Smooth muscle cell (in vitro differentiated cells): ENCODE measurements at regions not wholly inside any gene's neighbourhood (a gene's known extent, or its start where the extent isn't known, plus 50 kb on each side); places are given as distances from the start of the nearest gene placed in this dataset.

Source experiments
- DNase-seq: peaks from one replicate; lab custom pipeline; 2025; ENCODE audit not compliant: unreplicated experiment; lab: John Stamatoyannopoulos, UW
- H2AFZ ChIP-seq: fragments of 200-600 bp; sonication (generic); 2 replicates; pipeline ENCODE4 v1.6.0; 2016; ENCODE audit warnings: antibody characterized with exemption, low read depth, mild to moderate bottlenecking
- H3F3A ChIP-seq: fragments of 200-600 bp; sonication (generic); 2 replicates; pipeline ENCODE4 v1.6.0; 2017; ENCODE audit warnings: antibody characterized with exemption, low read depth
- H3K27ac ChIP-seq: fragments of 200-600 bp; sonication (generic); 2 replicates; pipeline ENCODE4 v1.5.1; 2016; ENCODE audit warnings: low read depth, mild to moderate bottlenecking
- H3K27me3 ChIP-seq: fragments of 200-600 bp; sonication (generic); 2 replicates; pipeline ENCODE4 v1.6.1; 2016; ENCODE audit warnings: low read depth, mild to moderate bottlenecking
- H3K36me3 ChIP-seq: fragments of 200-600 bp; sonication (generic); 2 replicates; pipeline ENCODE4 v1.5.1; 2016; ENCODE audit warnings: low read depth
- H3K4me1 ChIP-seq: fragments of 200-600 bp; sonication (generic); 2 replicates; pipeline ENCODE4 v1.5.1; 2016; ENCODE audit warnings: low read depth
- H3K4me2 ChIP-seq: fragments of 200-600 bp; sonication (generic); 2 replicates; pipeline ENCODE4 v1.6.0; 2016; ENCODE audit warnings: mild to moderate bottlenecking
- H3K4me3 ChIP-seq: fragments of 200-600 bp; sonication (generic); 2 replicates; pipeline ENCODE4 v1.5.1; 2016; ENCODE audit warnings: mild to moderate bottlenecking
- H3K79me2 ChIP-seq: fragments of 200-600 bp; sonication (generic); 2 replicates; pipeline ENCODE4 v1.6.0; 2016; ENCODE audit warnings: low read depth, mild to moderate bottlenecking
- H3K9ac ChIP-seq: fragments of 200-600 bp; sonication (generic); 2 replicates; pipeline ENCODE4 v1.6.0; 2016; ENCODE audit warnings: low read depth
- H3K9me3 ChIP-seq: fragments of 200-600 bp; sonication (generic); replicated peaks from 2 replicates; pipeline ENCODE4 v1.5.1; 2016; ENCODE audit warnings: low read depth
- H4K20me1 ChIP-seq: fragments of 200-600 bp; sonication (generic); 2 replicates; pipeline ENCODE4 v1.6.0; 2016; ENCODE audit warnings: low read depth
- CTCF ChIP-seq: fragments of 200-600 bp; sonication (generic); IDR thresholded peaks from 2 replicates; pipeline ENCODE4 v1.5.1; 2017; ENCODE audit warnings: borderline replicate concordance, mild to moderate bottlenecking, antibody characterized with exemption; ENCODE audit not compliant: insufficient read depth, poor library complexity, severe bottlenecking
- WGBS: methylation state at CpG from one replicate; pipeline ENCODE4 v1.1.7; 2016; ENCODE audit warnings: low lambda C conversion rate; 5-methylcytosine and 5-hydroxymethylcytosine counted together

DNA sequence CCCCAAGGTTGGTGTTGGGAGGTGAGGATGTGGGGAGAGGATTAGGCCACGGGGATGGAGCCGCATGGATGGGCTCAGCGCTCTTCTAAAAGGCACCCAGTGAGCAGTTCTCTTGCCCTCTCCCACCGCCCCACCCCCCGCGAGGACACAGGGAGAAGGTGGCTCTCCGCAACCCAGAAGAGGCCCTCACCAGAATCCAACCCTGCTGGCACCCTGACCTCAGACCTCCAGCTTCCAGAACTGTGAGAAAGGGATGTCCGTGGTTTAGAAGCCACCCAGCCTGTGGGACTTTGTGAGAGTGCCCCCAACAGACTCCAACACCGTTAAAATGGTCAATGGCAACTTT is 242.8 kb upstream of the PPP2R2D start:
- no peaks in the 10 kb centered on the region for H3K36me3 ChIP-seq
- H4K20me1 ChIP-seq, result no peaks in the 10 kb centered on the region
- no peak overlapping the region for H3K4me3 ChIP-seq
- H2AFZ ChIP-seq, result no peak overlapping the region
- H3K27me3 ChIP-seq, result no peaks in the 10 kb centered on the region
- DNase-seq, result no peak
- H3F3A ChIP-seq, result no peaks in the 10 kb centered on the region
- no peaks in the 10 kb centered on the region for H3K9me3 ChIP-seq
- no peak overlapping the region for H3K9ac ChIP-seq
- H3K79me2 ChIP-seq, result no peaks in the 10 kb centered on the region
- no peak overlapping the region for H3K27ac ChIP-seq
- no peaks in the 10 kb centered on the region for H3K4me1 ChIP-seq
- TF ChIP-seq CTCF, result no peak
- H3K4me2 ChIP-seq, result no peak overlapping the region
- 83% methylated on average over 9 of the region's 9 CpGs for whole genome bisulfite sequencing

DNA sequence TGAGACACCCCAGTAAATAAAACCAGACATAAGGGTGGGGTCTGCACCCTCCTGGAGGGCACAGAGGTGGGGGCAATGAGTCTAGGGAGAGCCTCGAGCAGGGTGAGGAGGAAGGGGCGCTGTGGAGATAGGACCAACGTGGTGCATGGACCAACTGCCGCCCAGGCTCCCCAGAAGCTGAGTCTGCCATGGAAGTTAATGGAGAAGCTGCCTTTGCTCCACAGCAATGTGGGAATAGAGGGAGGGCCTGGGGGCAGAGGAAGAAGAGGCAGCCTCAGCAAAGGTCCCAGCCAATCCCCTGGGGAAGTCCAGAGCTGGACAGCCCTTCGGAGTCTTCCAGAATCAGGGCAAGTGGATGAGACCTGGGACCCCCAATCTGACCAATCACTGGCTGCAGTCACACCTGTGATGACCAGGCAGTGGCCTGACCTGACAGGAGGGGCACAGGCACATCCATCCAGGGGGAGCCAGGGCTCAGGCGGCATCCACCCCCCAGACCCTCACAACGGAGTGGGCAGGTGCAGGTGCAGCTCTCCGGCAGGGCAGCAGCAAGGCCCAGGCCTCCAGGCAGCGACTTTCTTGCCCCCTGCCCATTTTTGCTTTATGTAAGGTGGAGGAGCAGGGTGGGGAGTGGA is 242.2 kb upstream of the PPP2R2D start:
- Histone ChIP-seq H3F3A (no peaks in the 10 kb centered on the region), H3K9me3 (no peaks in the 10 kb centered on the region), H3K36me3 (no peaks in the 10 kb centered on the region), H3K4me1 (no peaks in the 10 kb centered on the region), H4K20me1 (no peaks in the 10 kb centered on the region), H3K27me3 (no peaks in the 10 kb centered on the region), H2AFZ (no peak overlapping the region), H3K9ac (no peak overlapping the region), H3K79me2 (no peaks in the 10 kb centered on the region), H3K27ac (no peak overlapping the region), H3K4me3 (no peak overlapping the region), H3K4me2 (no peak overlapping the region)
- no peak for DNase-seq
- no peak for TF ChIP-seq CTCF
- 81% methylated on average over 9 of the region's 9 CpGs for WGBS

DNA sequence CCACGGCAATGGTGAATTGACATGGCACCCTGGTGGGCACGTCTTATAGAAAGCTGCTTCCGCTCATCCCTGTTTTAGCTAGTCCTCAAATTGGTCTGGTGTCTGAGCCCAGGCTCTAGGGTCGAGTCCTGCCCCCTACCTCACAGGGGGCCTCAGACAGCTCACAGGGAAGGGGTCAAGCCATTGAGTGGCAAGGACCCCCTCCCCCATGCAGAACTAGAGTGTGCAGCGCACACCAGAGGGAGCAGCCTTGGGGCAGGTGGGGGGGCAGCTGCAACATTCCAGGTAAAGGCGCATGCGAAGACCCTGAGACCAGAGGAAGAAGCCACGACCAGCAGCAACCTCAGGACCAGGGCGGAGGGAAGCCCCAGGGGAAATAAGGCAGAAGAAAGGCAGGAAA is 240.4 kb upstream of the PPP2R2D start:
- H2AFZ ChIP-seq, result no peak overlapping the region
- no peaks in the 10 kb centered on the region for H4K20me1 ChIP-seq
- H3F3A ChIP-seq, result no peaks in the 10 kb centered on the region
- WGBS, result 87% methylated on average over 9 of the region's 9 CpGs
- H3K4me2 ChIP-seq, result no peak overlapping the region
- DNase-seq, result no peak
- no peak overlapping the region for H3K9ac ChIP-seq
- H3K4me1 ChIP-seq, result no peaks in the 10 kb centered on the region
- no peak for TF ChIP-seq CTCF
- H3K9me3 ChIP-seq, result no peaks in the 10 kb centered on the region
- H3K4me3 ChIP-seq, result no peak overlapping the region
- H3K79me2 ChIP-seq, result no peaks in the 10 kb centered on the region
- no peak overlapping the region for H3K27ac ChIP-seq
- no peaks in the 10 kb centered on the region for H3K36me3 ChIP-seq
- no peaks in the 10 kb centered on the region for H3K27me3 ChIP-seq

- no peak for DNase-seq
- no peaks in the 10 kb centered on the region for H3K36me3 ChIP-seq
- no peak overlapping the region for H2AFZ ChIP-seq
- H3K79me2 ChIP-seq, result no peaks in the 10 kb centered on the region
- no peak overlapping the region for H3K9ac ChIP-seq
- no peak overlapping the region for H3K4me2 ChIP-seq
- H3K4me3 ChIP-seq, result no peak overlapping the region
- no peaks in the 10 kb centered on the region for H3K27me3 ChIP-seq
- no peaks in the 10 kb centered on the region for H3F3A ChIP-seq
- no peak for TF ChIP-seq CTCF
- H3K27ac ChIP-seq, result no peak overlapping the region
- no peaks in the 10 kb centered on the region for H4K20me1 ChIP-seq
- no peaks in the 10 kb centered on the region for H3K9me3 ChIP-seq
- H3K4me1 ChIP-seq, result no peaks in the 10 kb centered on the region
- 91% methylated on average over 10 of the region's 10 CpGs for WGBS
Observed at GRCh38 chr10:131662851-131663250, 238.0 kb upstream of the PPP2R2D start.
